Smooth muscle cell (in vitro differentiated cells): ENCODE measurements at regions not wholly inside any gene's neighbourhood (a gene's known extent, or its start where the extent isn't known, plus 50 kb on each side); places are given as distances from the start of the nearest gene placed in this dataset.

Experiments
- DNase-seq: peaks from one replicate; lab custom pipeline; 2025; ENCODE audit not compliant: unreplicated experiment; lab: John Stamatoyannopoulos, UW
- H2AFZ ChIP-seq: fragments of 200-600 bp; sonication (generic); 2 replicates; pipeline ENCODE4 v1.6.0; 2016; ENCODE audit warnings: antibody characterized with exemption, low read depth, mild to moderate bottlenecking
- H3F3A ChIP-seq: fragments of 200-600 bp; sonication (generic); 2 replicates; pipeline ENCODE4 v1.6.0; 2017; ENCODE audit warnings: antibody characterized with exemption, low read depth
- H3K27ac ChIP-seq: fragments of 200-600 bp; sonication (generic); 2 replicates; pipeline ENCODE4 v1.5.1; 2016; ENCODE audit warnings: low read depth, mild to moderate bottlenecking
- H3K27me3 ChIP-seq: fragments of 200-600 bp; sonication (generic); 2 replicates; pipeline ENCODE4 v1.6.1; 2016; ENCODE audit warnings: low read depth, mild to moderate bottlenecking
- H3K36me3 ChIP-seq: fragments of 200-600 bp; sonication (generic); 2 replicates; pipeline ENCODE4 v1.5.1; 2016; ENCODE audit warnings: low read depth
- H3K4me1 ChIP-seq: fragments of 200-600 bp; sonication (generic); 2 replicates; pipeline ENCODE4 v1.5.1; 2016; ENCODE audit warnings: low read depth
- H3K4me2 ChIP-seq: fragments of 200-600 bp; sonication (generic); 2 replicates; pipeline ENCODE4 v1.6.0; 2016; ENCODE audit warnings: mild to moderate bottlenecking
- H3K4me3 ChIP-seq: fragments of 200-600 bp; sonication (generic); 2 replicates; pipeline ENCODE4 v1.5.1; 2016; ENCODE audit warnings: mild to moderate bottlenecking
- H3K79me2 ChIP-seq: fragments of 200-600 bp; sonication (generic); 2 replicates; pipeline ENCODE4 v1.6.0; 2016; ENCODE audit warnings: low read depth, mild to moderate bottlenecking
- H3K9ac ChIP-seq: fragments of 200-600 bp; sonication (generic); 2 replicates; pipeline ENCODE4 v1.6.0; 2016; ENCODE audit warnings: low read depth
- H3K9me3 ChIP-seq: fragments of 200-600 bp; sonication (generic); replicated peaks from 2 replicates; pipeline ENCODE4 v1.5.1; 2016; ENCODE audit warnings: low read depth
- H4K20me1 ChIP-seq: fragments of 200-600 bp; sonication (generic); 2 replicates; pipeline ENCODE4 v1.6.0; 2016; ENCODE audit warnings: low read depth
- CTCF ChIP-seq: fragments of 200-600 bp; sonication (generic); IDR thresholded peaks from 2 replicates; pipeline ENCODE4 v1.5.1; 2017; ENCODE audit warnings: borderline replicate concordance, mild to moderate bottlenecking, antibody characterized with exemption; ENCODE audit not compliant: insufficient read depth, poor library complexity, severe bottlenecking
- WGBS: methylation state at CpG from one replicate; pipeline ENCODE4 v1.1.7; 2016; ENCODE audit warnings: low lambda C conversion rate; 5-methylcytosine and 5-hydroxymethylcytosine counted together

DNA sequence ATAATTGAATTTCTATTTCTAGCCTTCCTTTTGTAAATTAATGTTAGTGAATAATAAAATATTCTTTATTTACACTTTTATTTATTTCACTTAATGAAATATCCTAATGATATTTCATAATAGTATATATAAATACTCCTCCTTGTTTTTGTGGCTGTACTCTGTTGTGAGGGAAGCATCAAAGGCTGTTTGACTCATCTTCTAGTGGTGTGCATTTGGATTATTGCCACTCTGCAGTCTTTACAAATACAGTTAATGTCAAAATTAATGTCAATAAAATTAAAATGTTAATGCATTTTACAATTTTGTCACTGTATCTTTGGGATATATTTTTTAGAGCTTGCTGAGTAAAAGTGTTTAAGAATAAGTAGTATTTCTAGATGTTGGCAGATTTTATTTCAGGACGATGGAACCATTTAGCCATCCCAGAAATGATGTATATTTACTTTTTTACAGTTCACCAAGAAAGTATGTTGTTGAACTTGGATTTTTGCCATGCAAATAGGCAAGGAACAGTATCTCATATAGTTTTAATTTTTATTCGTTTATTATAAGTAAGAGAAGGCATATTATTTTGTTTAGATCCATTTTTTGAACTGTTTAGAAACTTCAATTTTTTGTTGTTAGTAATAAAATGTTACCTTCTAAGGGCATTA, 281.2 kb upstream of the SLITRK6 start:
- H3K9me3 ChIP-seq = no peaks in the 10 kb centered on the region
- no peak for TF ChIP-seq CTCF
- H3K27ac ChIP-seq = no peak overlapping the region
- no peaks in the 10 kb centered on the region for H3K36me3 ChIP-seq
- H3K27me3 ChIP-seq = no peaks in the 10 kb centered on the region
- no peaks in the 10 kb centered on the region for H3K79me2 ChIP-seq
- no peak overlapping the region for H3K4me2 ChIP-seq
- no peak overlapping the region for H2AFZ ChIP-seq
- H3K4me3 ChIP-seq = no peak overlapping the region
- no peak overlapping the region for H3K9ac ChIP-seq
- no peaks in the 10 kb centered on the region for H3K4me1 ChIP-seq
- H3F3A ChIP-seq = no peaks in the 10 kb centered on the region
- 80% methylated on average over 2 of the region's 2 CpGs for WGBS
- H4K20me1 ChIP-seq = no peaks in the 10 kb centered on the region
- DNase-seq = no peak

GRCh38 chr13:86066611-86067365, 267.6 kb upstream of the SLITRK6 start:
- no peak overlapping the region for H2AFZ ChIP-seq
- H3F3A ChIP-seq = no peaks in the 10 kb centered on the region
- no peak overlapping the region for H3K9ac ChIP-seq
- no peaks in the 10 kb centered on the region for H3K9me3 ChIP-seq
- TF ChIP-seq CTCF = no peak
- H3K4me1 ChIP-seq = no peaks in the 10 kb centered on the region
- 84% methylated on average over 4 of the region's 4 CpGs for WGBS
- DNase-seq = no peak
- no peaks in the 10 kb centered on the region for H3K36me3 ChIP-seq
- H3K27ac ChIP-seq = no peak overlapping the region
- H3K4me2 ChIP-seq = no peak overlapping the region
- no peaks in the 10 kb centered on the region for H3K27me3 ChIP-seq
- no peak overlapping the region for H3K4me3 ChIP-seq
- no peaks in the 10 kb centered on the region for H3K79me2 ChIP-seq
- H4K20me1 ChIP-seq = no peaks in the 10 kb centered on the region

DNA sequence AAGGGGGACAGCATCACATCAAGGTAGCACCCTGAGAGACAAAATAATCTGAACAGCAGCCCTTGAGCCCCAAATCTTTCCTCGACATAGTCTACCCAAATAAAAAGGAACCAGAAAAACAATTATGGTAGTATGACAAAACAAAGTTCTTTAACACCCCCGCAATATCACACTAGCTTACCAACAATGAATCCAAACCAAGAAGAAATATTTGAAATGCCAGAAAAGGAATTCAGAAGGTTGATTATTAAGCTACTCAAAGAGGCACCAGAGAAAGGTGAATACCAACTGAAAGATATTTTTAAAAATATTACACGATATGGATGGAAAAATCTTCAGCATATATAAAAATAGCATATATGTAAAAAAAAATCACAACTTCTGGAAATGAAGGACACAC, 252.9 kb upstream of the SLITRK6 start:
- TF ChIP-seq CTCF = no peak
- Histone ChIP-seq H3K79me2 (no peaks in the 10 kb centered on the region), H3K36me3 (no peaks in the 10 kb centered on the region), H3K27ac (no peak overlapping the region), H3K9me3 (no peaks in the 10 kb centered on the region), H3K4me2 (no peak overlapping the region), H3K4me1 (no peaks in the 10 kb centered on the region), H3K4me3 (no peak overlapping the region), H3K9ac (no peak overlapping the region), H3K27me3 (no peaks in the 10 kb centered on the region), H4K20me1 (no peaks in the 10 kb centered on the region), H3F3A (no peaks in the 10 kb centered on the region), H2AFZ (no peak overlapping the region)
- no peak for DNase-seq
- 81% methylated on average over 3 of the region's 3 CpGs for WGBS
